ENCODE measurements at regions not wholly inside any gene's neighbourhood (a gene's known extent, or its start where the extent isn't known, plus 50 kb on each side); places are given as distances from the start of the nearest gene placed in this dataset.
"Not testable (repeated sequence)": the region's sequence is repeated elsewhere in the genome, so short reads cannot be mapped to it uniquely, and the experiment has no call there.

DNA sequence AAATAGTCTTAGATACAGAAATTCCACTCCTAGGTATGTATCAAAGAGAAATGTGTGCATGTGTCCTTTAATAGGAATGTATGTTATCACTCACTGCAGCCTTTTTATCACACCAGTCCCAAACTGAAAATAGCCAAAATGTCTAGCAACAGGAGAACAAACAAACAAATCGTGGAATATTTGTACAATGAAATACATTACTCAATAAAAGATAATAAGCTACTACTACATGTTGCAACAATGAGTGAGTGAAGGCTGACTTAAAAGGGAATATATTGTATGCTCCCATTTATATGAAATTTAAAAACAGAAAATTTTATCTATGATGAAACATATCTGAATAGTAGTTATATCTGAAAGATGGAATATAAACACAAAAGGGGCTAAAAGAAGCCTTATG, 212.1 kb upstream of the PLD5 start:
- no peak for DNase-seq

DNA sequence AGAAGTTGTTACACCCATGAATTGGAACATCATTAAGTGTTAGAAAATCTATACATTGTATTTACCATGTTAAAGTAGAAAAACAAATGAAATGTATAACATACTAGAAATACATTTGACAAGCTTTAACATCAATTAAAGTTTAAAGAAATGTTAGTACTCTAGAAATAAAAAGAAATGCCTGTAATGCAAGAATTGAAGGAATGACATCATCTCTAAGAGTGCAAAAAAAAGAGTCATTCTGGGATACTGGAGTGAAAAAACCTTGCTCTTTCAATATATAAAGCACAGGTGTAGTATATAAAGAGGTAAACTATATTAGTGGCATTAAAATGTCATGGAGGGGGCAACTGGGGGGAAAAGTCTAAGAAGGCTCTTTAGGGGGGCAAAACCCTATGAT, 210.8 kb upstream of the PLD5 start:
- DNase-seq, result no peak

DNA sequence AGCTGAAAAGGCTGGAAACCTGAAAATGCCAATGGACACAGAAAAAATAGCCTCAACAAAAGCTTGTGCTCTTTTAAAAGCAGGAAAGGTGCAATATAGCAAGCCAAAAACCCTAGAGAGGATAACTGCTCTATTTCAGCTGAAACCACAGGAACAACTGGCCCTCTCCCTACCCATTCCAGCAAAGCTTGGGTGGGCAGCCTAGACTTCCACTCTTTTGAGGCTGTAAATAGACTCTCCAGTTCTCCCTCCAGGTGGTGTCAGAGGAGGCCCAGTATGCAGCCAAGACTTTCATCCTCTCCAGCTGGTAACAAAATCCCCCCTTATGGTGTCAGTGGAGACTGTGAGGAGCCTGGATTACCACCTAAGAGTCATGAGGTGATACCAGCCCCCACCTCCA, 206.9 kb upstream of the PLD5 start:
- no peak for DNase-seq

- no peak for DNase-seq
Observed at GRCh38 chr1:242728696-242729095, 204.2 kb upstream of the PLD5 start.

DNA sequence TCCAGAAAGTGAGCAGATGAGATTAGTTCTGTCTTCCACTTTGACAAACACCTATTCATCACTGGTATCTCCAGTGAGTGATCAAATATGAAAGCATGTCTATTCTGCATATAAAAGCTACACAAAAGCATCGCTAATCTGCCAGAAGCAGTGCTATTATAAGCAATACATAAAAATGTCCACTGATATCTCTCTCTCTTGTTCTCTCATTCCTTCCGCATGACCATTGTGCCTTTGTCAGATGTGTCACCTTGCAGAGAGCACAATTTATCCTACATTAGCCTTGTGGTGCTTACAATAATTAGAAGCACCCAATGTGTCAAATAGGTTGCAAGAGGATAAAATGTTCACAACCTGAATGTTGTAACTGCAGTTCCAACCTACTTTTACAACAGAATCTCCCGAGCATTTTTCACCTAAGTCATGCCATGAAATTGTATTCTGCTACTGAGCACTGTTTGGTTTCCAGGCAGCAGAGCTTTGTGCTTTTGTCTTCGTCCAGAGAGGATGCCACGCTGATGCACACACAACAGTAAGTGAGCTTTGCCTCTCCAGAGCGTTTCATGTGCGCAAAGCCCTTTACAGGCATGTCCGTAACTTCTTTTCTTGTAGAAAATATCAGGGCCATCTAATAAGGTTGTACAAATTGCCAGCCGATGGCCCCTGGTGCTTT, 198.7 kb upstream of the PLD5 start:
- no peak for DNase-seq

- DNase-seq, result no peak
Observed at GRCh38 chr1:242718967-242719366, 194.5 kb upstream of the PLD5 start.

DNA sequence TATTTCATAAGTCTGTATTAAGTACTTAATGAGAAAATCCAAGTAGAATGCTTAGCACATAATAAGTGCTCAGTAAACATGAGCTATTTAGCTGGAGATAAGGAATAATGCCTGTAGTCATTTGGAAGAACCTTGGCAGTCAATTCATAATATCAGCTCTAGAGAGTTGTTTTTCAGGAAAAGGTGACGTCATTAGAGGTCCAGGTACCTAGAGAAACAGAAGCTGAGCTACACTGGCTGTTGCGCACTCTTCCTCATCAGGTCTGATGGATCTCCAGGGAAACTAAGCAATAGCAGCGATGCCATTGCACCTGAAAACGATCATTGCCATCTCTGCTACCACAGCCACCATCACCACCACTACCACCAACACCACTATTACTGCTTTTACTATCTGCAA, 187.8 kb upstream of the PLD5 start:
- DNase-seq, result no peak

GRCh38 chr1:242710847-242711246, 186.3 kb upstream of the PLD5 start:
- DNase-seq, result no peak

DNA sequence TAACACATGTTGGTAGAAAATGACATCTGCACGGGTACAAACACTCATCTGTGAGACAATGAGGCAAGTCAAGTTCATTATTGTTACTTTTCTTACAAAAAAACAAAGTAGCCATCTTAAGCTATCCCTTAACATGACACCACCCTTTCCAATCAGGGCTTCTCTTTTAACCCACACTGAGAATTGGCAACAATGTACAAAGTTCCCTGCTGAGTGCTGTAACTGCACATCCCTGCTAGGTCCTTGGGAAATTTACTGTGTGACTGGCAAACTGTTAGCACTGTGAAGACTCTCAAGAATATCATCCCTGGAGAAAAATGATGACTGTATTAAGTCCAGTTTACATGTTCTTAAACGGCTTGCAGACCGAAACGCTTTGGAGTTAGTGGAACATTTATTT, 185.8 kb upstream of the PLD5 start:
- DNase-seq, result no peak

DNA sequence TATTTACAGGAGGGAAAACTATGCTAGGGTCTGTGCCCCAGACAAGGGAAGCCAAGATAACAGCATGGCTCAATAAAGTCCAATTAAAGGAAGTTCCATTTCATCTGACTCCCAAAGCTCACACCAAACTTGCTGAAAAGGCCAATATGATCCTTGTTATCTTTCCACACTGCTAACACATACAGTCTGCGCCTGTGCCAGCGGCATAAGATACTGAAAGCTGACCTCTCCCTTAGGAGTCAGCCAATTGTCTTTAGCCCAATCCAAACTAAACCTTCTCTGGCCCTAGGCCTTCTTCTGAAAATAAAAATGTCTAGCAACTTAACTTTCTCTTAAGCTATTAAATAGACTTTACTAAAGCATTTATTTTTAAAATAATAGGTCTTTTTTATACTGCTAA, 179.0 kb upstream of the PLD5 start:
- no peak for DNase-seq

- no peak for DNase-seq
Observed at GRCh38 chr1:242692988-242693387, 168.5 kb upstream of the PLD5 start.

GRCh38 chr1:242691610-242691945, 167.1 kb upstream of the PLD5 start:
- DNase-seq, result peak in 2 of 58 donors; percentile 3 to 10

DNA sequence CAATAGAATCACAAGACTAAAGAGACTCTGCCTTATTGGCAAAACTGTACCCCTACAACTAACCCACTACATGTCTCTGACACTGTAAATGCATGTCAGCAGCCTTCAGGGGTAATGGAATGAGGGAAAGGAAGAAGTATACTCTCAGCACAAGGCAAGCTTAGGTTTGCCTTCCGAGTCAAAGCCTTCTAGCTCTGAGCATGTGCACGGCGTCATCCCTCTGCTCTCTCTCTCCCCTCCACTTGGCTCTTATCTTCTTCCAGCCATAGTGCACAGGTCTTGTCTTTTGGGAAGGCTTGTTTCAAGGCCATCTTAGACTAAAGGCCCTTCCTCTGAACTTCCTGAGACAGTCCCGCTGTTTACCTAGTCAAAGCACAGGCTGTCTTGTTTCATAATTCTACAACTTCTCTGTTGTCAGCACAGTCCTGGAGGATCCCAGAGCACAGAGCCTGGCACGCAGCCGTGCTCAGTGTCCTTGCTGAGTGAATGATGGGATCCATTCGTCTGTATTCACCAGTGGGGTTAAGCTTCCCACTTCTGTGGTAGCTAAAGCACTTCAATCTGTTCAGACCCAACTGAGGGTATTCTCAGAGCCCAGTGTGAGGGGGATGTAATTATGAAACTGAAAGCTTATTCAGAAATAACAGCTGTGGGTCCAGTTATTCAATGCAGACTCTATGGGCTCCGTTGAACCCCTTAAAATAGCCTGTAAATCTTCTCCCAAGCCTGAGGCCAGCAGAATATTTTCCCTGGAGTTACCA, 166.5 kb upstream of the PLD5 start:
- DNase-seq, result peak in 3 of 58 donors; percentile 2 to 13 (median 9)

DNA sequence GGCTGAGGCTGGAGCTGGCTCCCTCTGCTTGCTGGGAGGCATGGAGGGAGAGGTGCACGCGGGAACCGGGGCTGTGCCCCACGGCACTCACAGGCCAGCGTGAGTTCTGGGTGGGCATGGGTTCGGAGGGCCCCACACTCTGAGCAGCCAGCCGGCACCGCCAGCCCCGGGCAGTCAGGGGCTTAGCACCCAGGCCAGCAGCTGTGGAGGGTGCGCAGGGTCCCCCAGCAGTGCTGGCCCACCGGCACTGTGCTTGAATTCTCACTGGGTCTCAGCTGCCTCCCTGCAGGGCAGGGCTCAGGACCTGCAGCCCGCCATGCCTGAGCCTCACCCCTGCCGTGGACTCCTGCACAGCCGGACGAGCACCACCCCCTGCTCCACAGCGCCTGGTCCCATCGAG, 164.9 kb upstream of the PLD5 start:
- DNase-seq, result peak in 1 of 58 donors; percentile 2

DNA sequence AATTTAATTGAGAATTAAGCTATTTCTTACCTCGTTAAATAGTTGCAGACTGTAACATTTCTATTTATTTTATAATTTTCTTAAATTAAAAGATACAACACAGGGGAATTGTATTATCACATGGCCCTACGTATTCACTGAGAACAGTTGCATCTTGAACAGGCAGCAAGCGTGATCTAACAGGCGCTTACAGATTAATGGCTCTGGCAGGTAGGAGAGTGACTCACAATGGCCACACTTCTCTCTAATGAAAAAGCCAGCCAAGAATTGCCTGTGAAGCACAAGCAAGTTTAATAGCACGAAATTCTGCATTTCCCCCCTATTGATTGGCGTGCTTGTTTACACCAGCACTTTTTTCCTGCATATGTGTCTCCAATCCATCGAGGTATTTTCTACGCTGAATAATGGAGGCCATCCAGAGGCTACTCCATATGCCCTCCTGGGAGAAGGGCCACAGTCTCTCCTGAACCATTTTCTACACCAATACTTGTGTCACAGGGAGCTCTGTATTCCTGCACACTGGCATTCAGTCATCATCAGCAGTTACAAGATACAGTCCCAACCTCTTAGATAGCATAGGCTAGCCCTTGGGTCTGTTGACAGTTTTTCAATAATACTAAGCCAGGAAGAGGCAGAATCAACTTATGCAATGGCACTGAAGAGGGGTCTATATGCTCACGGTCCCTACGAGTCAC, 150.6 kb upstream of the PLD5 start:
- DNase-seq, result no peak

DNA sequence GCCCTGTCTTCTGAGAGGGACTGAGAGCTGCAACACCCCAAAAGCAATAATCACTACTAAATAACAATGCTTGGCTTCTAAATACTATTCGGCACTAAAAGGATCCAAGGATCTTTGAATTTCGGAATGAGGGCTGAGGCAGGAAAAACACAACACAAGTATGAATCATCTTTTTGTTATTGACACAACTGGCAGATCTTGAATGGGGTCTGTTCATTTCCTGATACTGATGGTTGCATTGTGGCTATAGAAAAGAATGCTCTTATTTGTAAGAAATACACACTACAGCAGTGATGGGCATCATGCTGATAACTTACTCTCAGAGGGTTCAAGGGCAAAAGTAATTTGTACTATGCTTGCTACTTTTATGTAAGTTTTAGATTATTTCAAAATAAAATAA, 149.2 kb upstream of the PLD5 start:
- DNase-seq, result peak in 4 of 58 donors; percentile 5 to 63 (median 19)

DNA sequence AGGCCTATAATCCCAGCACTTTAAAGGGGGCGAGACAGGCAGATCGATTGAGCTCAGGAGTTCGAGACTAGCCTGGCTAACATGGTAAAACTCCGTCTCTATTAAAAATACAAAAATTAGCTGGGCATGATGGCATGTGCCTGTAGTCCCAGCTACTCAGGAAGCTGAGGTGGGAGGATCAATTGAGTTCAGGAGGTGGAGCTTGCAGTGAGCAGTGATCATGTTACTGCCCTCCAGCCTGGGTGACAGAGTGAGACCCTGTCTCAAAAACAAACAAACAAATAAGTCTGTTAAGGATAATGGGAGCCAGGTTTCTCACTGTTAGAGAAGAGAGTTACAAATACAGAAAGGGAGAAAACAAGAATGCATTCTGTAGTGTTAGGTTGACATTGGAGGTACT, 148.7 kb upstream of the PLD5 start:
- DNase-seq, result not testable (repeated sequence)

DNA sequence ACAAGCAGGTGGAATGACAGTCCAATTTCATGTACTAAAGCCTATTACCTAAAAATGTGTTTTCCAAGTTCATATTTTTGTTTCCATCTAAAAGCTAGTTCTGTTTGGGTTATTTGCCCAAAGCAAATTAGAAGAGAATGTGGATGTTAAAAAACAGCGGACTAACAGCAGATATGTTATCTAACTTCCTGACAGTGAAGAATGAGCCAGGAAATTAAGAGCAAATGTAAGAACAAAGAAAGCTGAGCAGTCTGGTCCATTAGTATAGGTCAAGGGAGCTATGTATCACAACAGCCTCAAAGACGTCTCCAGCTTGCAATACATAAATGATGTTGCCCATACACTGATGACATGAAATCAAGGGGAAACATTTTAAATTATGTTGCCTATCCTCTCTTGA, 145.5 kb upstream of the PLD5 start:
- DNase-seq, result no peak

GRCh38 chr1:242662886-242663285, 138.4 kb upstream of the PLD5 start:
- DNase-seq, result no peak

DNA sequence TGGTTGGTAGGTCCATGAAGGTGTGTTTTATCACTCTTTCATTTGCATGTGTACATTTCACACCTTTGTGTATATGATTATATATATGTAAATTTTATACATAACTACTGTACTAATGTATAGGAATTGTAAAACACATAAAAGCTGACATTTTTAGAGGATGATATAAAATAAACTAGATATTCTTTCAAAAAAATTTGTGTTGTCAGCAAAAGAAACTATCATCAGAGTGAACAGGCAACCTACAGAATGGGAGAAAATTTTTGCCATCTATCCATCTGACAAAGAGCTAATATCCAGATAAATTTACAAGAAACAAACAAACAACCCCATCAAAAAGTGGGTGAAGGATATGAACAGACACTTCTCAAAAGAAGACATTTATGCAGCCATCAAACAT, 129.3 kb upstream of the PLD5 start:
- DNase-seq, result not testable (repeated sequence)

DNA sequence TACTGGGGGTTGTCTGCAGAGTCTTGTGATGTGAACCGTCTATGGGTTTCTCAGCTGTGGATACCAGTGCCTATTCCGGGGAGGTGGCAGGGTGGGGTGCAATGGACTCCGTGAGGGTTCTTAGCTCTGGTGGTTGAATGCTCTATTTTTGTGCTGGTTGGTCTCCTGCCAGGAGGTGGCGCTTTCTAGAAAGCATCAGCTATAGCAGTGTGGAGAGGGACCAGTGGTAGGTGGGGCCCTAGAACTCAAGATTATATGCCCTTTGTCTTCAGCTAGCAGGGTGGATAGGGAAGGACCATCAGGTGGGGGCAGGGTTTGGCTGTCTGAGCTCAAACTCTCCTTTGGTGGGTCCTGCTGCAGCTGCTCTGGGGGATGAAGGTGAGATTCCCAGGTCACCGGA, 127.3 kb upstream of the PLD5 start:
- DNase-seq, result no peak

DNA sequence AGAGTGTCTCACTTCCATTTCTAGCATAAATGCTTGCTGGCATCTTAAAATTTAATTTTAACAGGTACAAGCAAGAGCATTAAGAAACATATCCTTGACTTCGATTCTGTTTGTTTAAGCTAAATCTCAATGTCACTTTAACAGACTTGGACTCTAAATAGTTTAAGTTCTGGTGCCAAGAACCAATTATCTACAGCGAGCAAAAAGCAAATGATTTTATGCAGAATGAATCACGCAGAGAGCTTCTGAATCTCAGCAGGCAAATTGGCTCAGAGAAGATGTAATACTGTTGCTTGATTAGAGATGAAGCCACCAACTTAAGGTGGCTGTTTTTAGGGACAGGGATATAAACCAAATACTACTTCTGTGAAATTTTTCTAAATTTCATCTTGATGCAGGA, 117.0 kb upstream of the PLD5 start:
- DNase-seq, result no peak

GRCh38 chr1:242639104-242639503, 114.6 kb upstream of the PLD5 start:
- no peak for DNase-seq
